Neural progenitor cell (in vitro differentiated cells): ENCODE measurements at regions not wholly inside any gene's neighbourhood (a gene's known extent, or its start where the extent isn't known, plus 50 kb on each side); places are given as distances from the start of the nearest gene placed in this dataset.
A peak's percentile ranks its signal among the peaks of the same experiment; 100 is the strongest.

ENCODE experiments used
- DNase-seq: peaks from one replicate; pipeline ENCODE4 v3.0.0-alpha.2; 2016; ENCODE audit warnings: low spot score
- H2AFZ ChIP-seq: fragments of 200-600 bp; sonication (generic); replicated peaks from 2 replicates; pipeline ENCODE4 v1.6.1; 2016; ENCODE audit warnings: antibody characterized with exemption
- H3F3A ChIP-seq: fragments of 200-600 bp; sonication (generic); 2 replicates; pipeline ENCODE4 v1.6.1; 2016; ENCODE audit warnings: antibody characterized with exemption, low read depth
- H3K27ac ChIP-seq: fragments of 200-600 bp; sonication (generic); 2 replicates; pipeline ENCODE4 v1.5.1; 2016; ENCODE audit warnings: mild to moderate bottlenecking
- H3K27me3 ChIP-seq: fragments of 200-600 bp; sonication (generic); 2 replicates; pipeline ENCODE4 v1.6.1; 2016; ENCODE audit warnings: mild to moderate bottlenecking, moderate library complexity
- H3K36me3 ChIP-seq: fragments of 200-600 bp; sonication (generic); 2 replicates; pipeline ENCODE4 v1.5.1; 2016
- H3K4me1 ChIP-seq: fragments of 200-600 bp; sonication (generic); 2 replicates; pipeline ENCODE4 v1.6.1; 2016; ENCODE audit warnings: mixed run types
- H3K4me2 ChIP-seq: fragments of 200-600 bp; sonication (generic); 2 replicates; pipeline ENCODE4 v1.6.1; 2016
- H3K4me3 ChIP-seq: fragments of 200-600 bp; sonication (generic); 2 replicates; pipeline ENCODE4 v1.5.1; 2016
- H3K79me2 ChIP-seq: fragments of 200-600 bp; sonication (generic); 2 replicates; pipeline ENCODE4 v1.6.1; 2016; ENCODE audit warnings: low read depth
- H3K9ac ChIP-seq: fragments of 200-600 bp; sonication (generic); 2 replicates; pipeline ENCODE4 v1.6.1; 2016
- H3K9me3 ChIP-seq: fragments of 200-600 bp; sonication (generic); 2 replicates; pipeline ENCODE4 v1.5.1; 2016; ENCODE audit warnings: low read depth
- H4K20me1 ChIP-seq: fragments of 200-600 bp; sonication (generic); 2 replicates; pipeline ENCODE4 v1.6.1; 2016; ENCODE audit warnings: low read depth
- H3K27ac Mint-ChIP-seq: 3 replicates; pipeline ENCODE4 v1.8.0; 2021; ENCODE audit warnings: mixed read lengths
- H3K27me3 Mint-ChIP-seq: 2 replicates; pipeline ENCODE4 v1.8.0; 2022; ENCODE audit warnings: low read depth, mild to moderate bottlenecking, inconsistent platforms, moderate library complexity, mixed read lengths; ENCODE audit not compliant: insufficient read depth
- H3K36me3 Mint-ChIP-seq: 3 replicates; pipeline ENCODE4 v1.8.0; 2021; ENCODE audit warnings: mixed read lengths
- H3K4me1 Mint-ChIP-seq: 3 replicates; pipeline ENCODE4 v1.8.0; 2021; ENCODE audit warnings: mixed read lengths
- H3K4me3 Mint-ChIP-seq: 3 replicates; pipeline ENCODE4 v1.8.0; 2021; ENCODE audit warnings: mild to moderate bottlenecking, moderate library complexity, mixed read lengths
- H3K9me3 Mint-ChIP-seq: 3 replicates; pipeline ENCODE4 v1.8.0; 2020; ENCODE audit warnings: mixed read lengths
- EZH2 ChIP-seq: fragments of 200-600 bp; sonication (generic); IDR thresholded peaks from 2 replicates; pipeline ENCODE4 v1.6.1; 2017; ENCODE audit warnings: antibody characterized with exemption, mild to moderate bottlenecking, moderate library complexity
- EZH2phosphoT487 ChIP-seq: fragments of 200-600 bp; sonication (generic); IDR thresholded peaks from 2 replicates; pipeline ENCODE4 v1.6.1; 2017; ENCODE audit warnings: antibody characterized with exemption
- TF ChIP-seq, protein P1 (sequence below): fragments of 200-600 bp; sonication (generic); IDR thresholded peaks from 2 replicates; pipeline ENCODE4 v1.5.1; 2017; ENCODE audit warnings: antibody characterized with exemption, mild to moderate bottlenecking

DNA sequence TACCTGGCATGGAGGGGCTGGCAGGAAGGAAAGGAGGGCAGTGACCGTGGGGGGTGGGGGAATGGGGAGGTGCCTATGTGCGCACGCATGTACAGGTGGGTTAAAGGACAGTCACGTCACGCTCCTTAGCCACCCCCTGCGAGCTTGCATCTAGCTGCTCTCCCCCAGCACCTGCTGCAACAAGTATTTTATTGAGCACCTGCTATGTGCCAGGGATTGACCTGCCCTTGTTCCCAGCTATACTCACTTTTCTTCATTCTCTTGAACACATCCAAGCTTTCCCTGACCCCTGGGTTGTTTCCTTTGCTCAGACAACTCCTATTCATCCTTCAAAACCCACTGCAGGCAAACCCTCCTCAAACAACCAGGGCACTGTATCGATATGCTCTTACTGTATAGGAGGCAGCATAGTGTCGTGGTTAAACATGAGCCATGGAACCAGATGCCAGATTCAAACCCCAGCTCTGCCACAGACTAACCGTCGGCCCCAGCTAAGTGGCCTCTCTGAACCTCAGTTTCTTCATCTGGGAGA lies 155.2 kb upstream of the CIBAR2 start:
- Histone ChIP-seq H3K9ac (no peak overlapping the region), H3K9me3 (no peaks in the 10 kb centered on the region), H3F3A (peaks cover 5% of the 10 kb centered on the region), H3K27ac (no peak overlapping the region), H3K4me1 (peaks cover 18% of the 10 kb centered on the region), H3K36me3 (no peaks in the 10 kb centered on the region), H3K4me3 (no peak overlapping the region), H2AFZ (no peak overlapping the region), H4K20me1 (peaks cover 5% of the 10 kb centered on the region), H3K79me2 (no peaks in the 10 kb centered on the region), H3K27me3 (no peaks in the 10 kb centered on the region), H3K4me2 (no peak overlapping the region)
- H3K27me3 Mint-ChIP-seq, result peaks cover 18% of the 10 kb centered on the region
- H3K4me3 Mint-ChIP-seq, result peak overlapping the region; percentile 19
- TF ChIP-seq EZH2, result no peak
- TF ChIP-seq, protein P1, sequence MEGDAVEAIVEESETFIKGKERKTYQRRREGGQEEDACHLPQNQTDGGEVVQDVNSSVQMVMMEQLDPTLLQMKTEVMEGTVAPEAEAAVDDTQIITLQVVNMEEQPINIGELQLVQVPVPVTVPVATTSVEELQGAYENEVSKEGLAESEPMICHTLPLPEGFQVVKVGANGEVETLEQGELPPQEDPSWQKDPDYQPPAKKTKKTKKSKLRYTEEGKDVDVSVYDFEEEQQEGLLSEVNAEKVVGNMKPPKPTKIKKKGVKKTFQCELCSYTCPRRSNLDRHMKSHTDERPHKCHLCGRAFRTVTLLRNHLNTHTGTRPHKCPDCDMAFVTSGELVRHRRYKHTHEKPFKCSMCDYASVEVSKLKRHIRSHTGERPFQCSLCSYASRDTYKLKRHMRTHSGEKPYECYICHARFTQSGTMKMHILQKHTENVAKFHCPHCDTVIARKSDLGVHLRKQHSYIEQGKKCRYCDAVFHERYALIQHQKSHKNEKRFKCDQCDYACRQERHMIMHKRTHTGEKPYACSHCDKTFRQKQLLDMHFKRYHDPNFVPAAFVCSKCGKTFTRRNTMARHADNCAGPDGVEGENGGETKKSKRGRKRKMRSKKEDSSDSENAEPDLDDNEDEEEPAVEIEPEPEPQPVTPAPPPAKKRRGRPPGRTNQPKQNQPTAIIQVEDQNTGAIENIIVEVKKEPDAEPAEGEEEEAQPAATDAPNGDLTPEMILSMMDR, result no peak
- no peak for TF ChIP-seq EZH2phosphoT487
- H3K27ac Mint-ChIP-seq, result no peak overlapping the region
- H3K36me3 Mint-ChIP-seq, result peaks cover 4% of the 10 kb centered on the region
- H3K4me1 Mint-ChIP-seq, result peaks cover 53% of the 10 kb centered on the region
- no peak for DNase-seq
- H3K9me3 Mint-ChIP-seq, result no peaks in the 10 kb centered on the region

- Histone ChIP-seq H3K27ac (no peak overlapping the region), H3K4me1 (peaks cover 11% of the 10 kb centered on the region), H3K9me3 (no peaks in the 10 kb centered on the region), H3K9ac (no peak overlapping the region), H3F3A (peaks cover 5% of the 10 kb centered on the region), H3K36me3 (no peaks in the 10 kb centered on the region), H3K27me3 (no peaks in the 10 kb centered on the region), H4K20me1 (peaks cover 5% of the 10 kb centered on the region), H3K79me2 (no peaks in the 10 kb centered on the region), H3K4me3 (no peak overlapping the region), H3K4me2 (no peak overlapping the region), H2AFZ (no peak overlapping the region)
- Mint-ChIP-seq H3K27ac (peak overlapping the region; percentile 78), H3K27me3 (peaks cover 16% of the 10 kb centered on the region), H3K9me3 (no peaks in the 10 kb centered on the region), H3K36me3 (no peaks in the 10 kb centered on the region), H3K4me3 (no peak overlapping the region), H3K4me1 (peaks cover 44% of the 10 kb centered on the region)
- TF ChIP-seq, protein P1, result no peak
- TF ChIP-seq EZH2phosphoT487, result no peak
- TF ChIP-seq EZH2, result no peak
- no peak for DNase-seq
Observed at GRCh38 chr16:85269165-85269564, 156.9 kb upstream of the CIBAR2 start.

GRCh38 chr16:85270374-85270773 lies 158.1 kb upstream of the CIBAR2 start:
- Histone ChIP-seq H3K4me1 (peaks cover 11% of the 10 kb centered on the region), H3K9ac (no peak overlapping the region), H3K36me3 (no peaks in the 10 kb centered on the region), H3F3A (peaks cover 5% of the 10 kb centered on the region), H2AFZ (no peak overlapping the region), H3K4me2 (no peak overlapping the region), H3K9me3 (no peaks in the 10 kb centered on the region), H3K27me3 (no peaks in the 10 kb centered on the region), H4K20me1 (peaks cover 5% of the 10 kb centered on the region), H3K4me3 (no peak overlapping the region), H3K79me2 (no peaks in the 10 kb centered on the region), H3K27ac (no peak overlapping the region)
- Mint-ChIP-seq H3K36me3 (no peaks in the 10 kb centered on the region), H3K27ac (peak overlapping the region; percentile 90), H3K4me3 (no peak overlapping the region), H3K4me1 (peaks cover 38% of the 10 kb centered on the region), H3K27me3 (peaks cover 17% of the 10 kb centered on the region), H3K9me3 (no peaks in the 10 kb centered on the region)
- TF ChIP-seq, protein P1, result no peak
- no peak for TF ChIP-seq EZH2
- TF ChIP-seq EZH2phosphoT487, result no peak
- no peak for DNase-seq
